GM12865 (cell line): ENCODE measurements at regions not wholly inside any gene's neighbourhood (a gene's known extent, or its start where the extent isn't known, plus 50 kb on each side); places are given as distances from the start of the nearest gene placed in this dataset.
"Not testable (repeated sequence)": the region's sequence is repeated elsewhere in the genome, so short reads cannot be mapped to it uniquely, and the experiment has no call there.

ENCODE experiments used
- DNase-seq: peaks from one replicate; pipeline ENCODE4 v3.0.0; 2010; ENCODE audit warnings: low read depth
- H3K4me3 ChIP-seq: 2 replicates; pipeline ENCODE4 v1.5.1; 2011; ENCODE audit warnings: mild to moderate bottlenecking, low read depth, low read length, control low read depth
- TF ChIP-seq, protein P1 (sequence below): IDR thresholded peaks from 2 replicates; pipeline ENCODE4 v1.5.1; 2011; ENCODE audit warnings: low read length, control low read depth, low read depth, inconsistent platforms; ENCODE audit not compliant: insufficient read depth; ENCODE audit errors: missing control alignments

DNA sequence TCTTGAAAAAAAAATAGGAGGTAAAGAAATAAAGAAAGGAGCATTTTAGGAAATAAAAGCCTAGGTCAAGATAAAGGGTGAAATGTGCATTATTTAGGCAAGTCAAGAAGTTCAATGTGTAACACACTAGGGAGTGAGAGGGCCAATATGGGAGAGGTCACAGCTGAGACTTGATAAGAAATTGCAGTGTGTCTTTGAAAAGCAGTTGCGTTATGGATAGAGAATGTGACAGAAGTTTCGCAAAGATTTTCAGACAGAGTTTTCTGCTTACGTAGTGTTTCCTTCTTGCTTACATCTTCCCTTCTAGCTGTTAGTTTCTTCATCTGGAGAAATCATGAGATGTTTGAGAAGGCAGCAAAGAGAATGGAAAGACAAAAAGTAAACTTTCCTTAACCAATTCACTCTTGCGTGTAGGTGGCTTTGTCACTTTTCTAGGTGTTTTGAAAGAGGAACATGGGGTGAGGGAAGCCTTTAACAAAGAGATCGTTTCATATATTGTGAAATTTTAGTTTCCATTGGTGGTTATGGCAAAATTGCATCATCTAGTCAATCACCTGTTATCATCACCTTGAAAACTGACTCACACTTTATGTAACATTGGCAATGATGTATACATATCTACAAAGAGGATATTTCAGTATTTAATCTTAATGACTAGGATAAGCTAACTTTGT lies 975.5 kb downstream of the OLFM4 start:
- TF ChIP-seq, protein P1, sequence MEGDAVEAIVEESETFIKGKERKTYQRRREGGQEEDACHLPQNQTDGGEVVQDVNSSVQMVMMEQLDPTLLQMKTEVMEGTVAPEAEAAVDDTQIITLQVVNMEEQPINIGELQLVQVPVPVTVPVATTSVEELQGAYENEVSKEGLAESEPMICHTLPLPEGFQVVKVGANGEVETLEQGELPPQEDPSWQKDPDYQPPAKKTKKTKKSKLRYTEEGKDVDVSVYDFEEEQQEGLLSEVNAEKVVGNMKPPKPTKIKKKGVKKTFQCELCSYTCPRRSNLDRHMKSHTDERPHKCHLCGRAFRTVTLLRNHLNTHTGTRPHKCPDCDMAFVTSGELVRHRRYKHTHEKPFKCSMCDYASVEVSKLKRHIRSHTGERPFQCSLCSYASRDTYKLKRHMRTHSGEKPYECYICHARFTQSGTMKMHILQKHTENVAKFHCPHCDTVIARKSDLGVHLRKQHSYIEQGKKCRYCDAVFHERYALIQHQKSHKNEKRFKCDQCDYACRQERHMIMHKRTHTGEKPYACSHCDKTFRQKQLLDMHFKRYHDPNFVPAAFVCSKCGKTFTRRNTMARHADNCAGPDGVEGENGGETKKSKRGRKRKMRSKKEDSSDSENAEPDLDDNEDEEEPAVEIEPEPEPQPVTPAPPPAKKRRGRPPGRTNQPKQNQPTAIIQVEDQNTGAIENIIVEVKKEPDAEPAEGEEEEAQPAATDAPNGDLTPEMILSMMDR = no peak
- H3K4me3 ChIP-seq = no peak overlapping the region
- DNase-seq = no peak

DNA sequence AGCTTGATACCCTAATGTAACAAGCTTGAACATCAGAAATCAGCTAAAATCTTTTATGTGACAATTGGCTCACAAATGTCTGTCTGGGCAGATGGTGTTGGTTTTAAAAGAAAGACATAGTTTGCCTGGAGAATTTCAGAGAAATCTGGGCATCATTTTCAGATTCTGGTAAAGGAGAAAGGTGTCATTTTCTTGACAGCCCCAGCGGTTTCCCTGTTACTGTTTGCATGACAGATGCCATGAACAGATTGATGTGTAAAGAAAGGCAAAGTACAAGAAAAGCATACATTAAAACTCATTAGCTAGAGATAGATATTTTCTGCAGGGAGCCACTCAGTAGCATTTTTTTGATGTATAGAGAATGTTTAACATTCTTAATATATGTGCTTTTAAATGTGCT lies 987.9 kb downstream of the OLFM4 start:
- no peak for DNase-seq
- TF ChIP-seq, protein P1 = no peak
- no peak overlapping the region for H3K4me3 ChIP-seq

DNA sequence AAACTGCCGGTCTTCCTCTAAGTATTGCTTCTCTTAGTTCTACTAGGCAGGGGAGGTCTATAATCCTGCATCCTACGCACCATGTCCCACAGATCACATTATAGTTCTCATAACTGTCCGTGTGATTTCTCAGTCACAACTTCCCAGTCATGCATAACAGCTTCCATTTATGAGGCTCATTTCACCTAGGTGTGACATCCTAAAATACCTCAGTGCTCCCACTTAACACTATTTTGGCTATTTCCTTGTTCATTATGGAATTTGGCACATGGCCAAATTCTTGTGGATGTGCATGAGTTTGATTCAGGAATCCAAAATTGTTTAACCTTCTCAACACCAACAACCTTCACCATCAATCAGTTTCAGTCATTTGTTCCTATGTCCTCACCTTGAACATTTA lies 989.9 kb downstream of the OLFM4 start:
- H3K4me3 ChIP-seq = no peak overlapping the region
- DNase-seq = no peak
- TF ChIP-seq, protein P1 = no peak

DNA sequence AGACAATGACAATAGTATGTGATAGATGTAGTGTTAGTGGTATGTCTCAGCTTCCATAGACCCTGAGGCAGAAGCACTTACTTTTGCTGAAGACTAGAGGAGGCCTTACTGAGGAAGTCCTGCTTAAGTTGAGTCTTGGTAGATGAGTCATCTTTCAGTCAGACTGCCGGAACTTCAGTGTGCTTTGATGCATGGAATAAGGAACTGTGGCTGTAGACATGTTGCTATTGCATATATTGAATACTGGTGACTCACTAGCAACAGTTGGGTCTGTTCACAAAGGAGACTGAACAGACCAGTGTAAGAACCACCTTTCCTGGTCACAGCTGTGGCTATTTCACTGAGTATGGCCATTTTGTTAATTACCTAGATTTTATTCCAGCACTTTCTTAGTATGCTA lies 1000.6 kb downstream of the OLFM4 start:
- H3K4me3 ChIP-seq = no peak overlapping the region
- TF ChIP-seq, protein P1 = no peak
- peak; percentile 6 for DNase-seq

DNA sequence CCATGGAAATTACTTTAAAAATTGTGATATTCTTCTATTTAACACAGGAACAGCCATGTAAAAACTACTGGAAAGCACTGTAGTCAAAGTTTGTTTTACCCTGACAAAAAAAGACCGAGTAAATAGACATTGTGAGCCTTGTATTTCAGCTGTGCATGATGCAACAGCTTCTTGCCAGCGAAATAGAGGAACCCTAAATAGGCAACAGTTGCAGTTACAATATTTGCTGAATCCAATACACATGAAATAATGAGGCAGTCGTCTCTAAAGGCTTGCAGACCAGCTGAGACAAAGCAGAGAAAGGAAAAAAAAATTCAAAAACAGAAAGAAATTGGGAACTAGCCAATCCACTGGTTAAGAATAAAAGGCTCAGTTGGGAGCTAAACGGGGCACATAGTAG lies 1001.1 kb downstream of the OLFM4 start:
- DNase-seq = no peak
- TF ChIP-seq, protein P1 = no peak
- H3K4me3 ChIP-seq = no peak overlapping the region

DNA sequence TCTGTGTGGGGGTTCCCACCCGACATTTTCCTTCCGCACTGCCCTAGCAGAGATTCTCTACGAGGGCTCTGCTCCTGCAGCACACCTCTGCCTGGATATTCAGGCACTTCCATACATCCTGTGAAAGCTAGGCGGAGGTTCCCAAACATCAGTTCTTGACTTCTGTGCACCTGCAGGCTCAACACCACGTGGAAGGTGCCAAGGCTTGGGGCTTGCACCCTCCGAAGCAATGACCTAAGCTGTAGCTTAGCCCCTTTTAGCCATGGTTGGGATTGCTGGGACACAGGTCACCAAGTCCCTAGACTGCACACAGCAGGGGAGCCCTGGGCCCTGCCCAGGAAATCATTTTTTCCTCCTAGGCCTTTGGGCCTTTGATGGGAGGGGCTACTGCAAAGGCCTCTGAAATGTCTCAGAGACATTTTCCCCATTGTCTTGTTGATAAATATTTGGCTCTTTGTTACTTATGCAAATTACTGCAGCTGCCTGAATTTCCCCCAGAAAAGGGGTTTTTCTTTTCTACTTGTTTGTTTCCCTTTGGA lies 1004.8 kb downstream of the OLFM4 start:
- TF ChIP-seq, protein P1 = no peak
- no peak overlapping the region for H3K4me3 ChIP-seq
- DNase-seq = no peak

DNA sequence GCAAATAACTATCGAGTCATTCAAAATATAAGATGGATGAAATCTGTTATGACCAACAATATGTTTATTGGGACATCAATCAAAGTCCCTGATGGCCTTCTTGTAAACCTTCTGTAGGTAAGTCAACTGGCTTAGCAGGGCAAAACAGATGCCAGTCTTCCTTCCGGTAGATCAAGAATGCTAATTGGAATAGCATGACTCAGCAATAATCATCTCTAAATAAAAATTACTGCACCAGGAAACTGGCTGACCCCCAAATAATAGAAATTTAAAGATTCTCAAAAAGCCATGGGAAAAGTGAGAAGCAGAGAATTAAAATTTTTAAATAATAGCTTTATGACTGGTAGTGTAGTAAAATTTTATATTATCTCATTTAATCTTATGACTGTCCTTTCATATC lies 1005.4 kb downstream of the OLFM4 start:
- TF ChIP-seq, protein P1 = no peak
- DNase-seq = no peak
- H3K4me3 ChIP-seq = no peak overlapping the region

DNA sequence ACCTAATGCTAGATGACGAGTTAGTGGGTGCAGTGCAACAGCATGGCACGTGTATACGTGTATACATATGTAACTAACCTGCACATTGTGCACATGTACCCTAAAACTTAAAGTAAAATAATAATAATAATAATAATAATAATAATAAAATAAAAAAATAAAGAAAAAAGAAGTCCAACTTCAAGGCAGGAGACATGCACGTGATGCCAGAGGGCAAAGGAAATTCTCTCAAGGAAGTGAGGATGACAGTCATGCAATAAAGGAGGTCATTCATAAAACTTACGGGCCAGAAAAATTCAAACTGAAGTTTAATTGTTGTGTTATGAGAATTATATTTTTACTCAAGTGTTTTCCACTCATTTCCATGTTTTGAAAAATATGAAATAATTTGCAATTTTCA lies 1028.8 kb downstream of the OLFM4 start:
- DNase-seq, H3K4me3 ChIP-seq: not testable (repeated sequence)

DNA sequence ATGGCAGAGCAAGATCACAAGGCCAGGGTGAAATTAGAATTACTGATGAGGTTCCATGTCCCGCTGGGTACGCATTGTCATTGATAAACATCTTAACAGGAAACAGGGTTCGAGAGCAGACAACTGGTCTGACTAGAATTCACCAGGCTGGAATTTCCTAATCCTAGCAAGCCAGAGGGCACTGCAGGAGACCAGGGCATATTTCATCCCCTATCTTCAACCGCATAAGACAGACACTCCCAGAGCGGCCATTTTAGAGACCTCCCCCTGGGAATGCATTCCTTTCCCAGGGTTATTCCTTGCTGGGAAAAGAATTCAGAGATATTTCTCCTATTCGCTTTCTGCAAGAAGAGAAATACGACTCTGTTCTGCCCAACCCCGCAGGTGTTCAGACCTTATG lies 1041.3 kb downstream of the OLFM4 start:
- H3K4me3 ChIP-seq, DNase-seq: not testable (repeated sequence)
